Liver (tissue), 8 donors: ENCODE measurements at regions not wholly inside any gene's neighbourhood (a gene's known extent, or its start where the extent isn't known, plus 50 kb on each side); places are given as distances from the start of the nearest gene placed in this dataset.

ENCODE experiments used
- DNase-seq: peaks from one replicate; pipeline ENCODE4 v3.0.0-alpha.2; 2017; ENCODE audit warnings: low spot score
- H3K27ac ChIP-seq, 2 donors: one replicate each; pipeline ENCODE4 v1.7.0; 2013; ENCODE audit warnings: inconsistent platforms in 2 of 2, low read length in 2 of 2, control low read depth in 1 of 2, low read depth in 1 of 2, mild to moderate bottlenecking in 1 of 2
- H3K27me3 ChIP-seq, 4 donors: one replicate each; pipeline versions ENCODE4 v1.6.1 to v1.7.0; 2013; ENCODE audit warnings: low read length in 3 of 4, inconsistent platforms in 1 of 4, mild to moderate bottlenecking in 1 of 4, moderate library complexity in 1 of 4; ENCODE audit not compliant: control insufficient read depth in 4 of 4, insufficient read depth in 4 of 4
- H3K36me3 ChIP-seq, 4 donors: one replicate each; pipeline versions ENCODE4 v1.6.1 to v1.7.0; 2013; ENCODE audit warnings: low read length in 3 of 4, mild to moderate bottlenecking in 3 of 4, low read depth in 1 of 4, moderate library complexity in 1 of 4; ENCODE audit not compliant: control insufficient read depth in 4 of 4, insufficient read depth in 3 of 4
- H3K4me1 ChIP-seq, 4 donors: one replicate each; pipeline versions ENCODE4 v1.6.1 to v1.7.0; 2013; ENCODE audit warnings: low read length in 3 of 4, mild to moderate bottlenecking in 3 of 4, moderate library complexity in 1 of 4; ENCODE audit not compliant: control insufficient read depth in 4 of 4, insufficient read depth in 4 of 4
- H3K4me3 ChIP-seq, 3 donors: one replicate each; pipeline versions ENCODE4 v1.6.1 to v1.7.0; 2013; ENCODE audit warnings: low read length in 3 of 3, control low read depth in 1 of 3, low read depth in 1 of 3, mild to moderate bottlenecking in 1 of 3
- H3K9ac ChIP-seq, 2 donors: one replicate each; pipeline ENCODE4 v1.7.0; 2013; ENCODE audit warnings: low read length in 2 of 2, mild to moderate bottlenecking in 2 of 2, moderate library complexity in 2 of 2, control low read depth in 1 of 2, low read depth in 1 of 2
- H3K9me3 ChIP-seq, 4 donors: one replicate each; pipeline versions ENCODE4 v1.6.1 to v1.7.0; 2013; ENCODE audit warnings: low read length in 3 of 4; ENCODE audit not compliant: control insufficient read depth in 4 of 4
- ATF3 ChIP-seq: IDR thresholded peaks from 2 replicates; pipeline ENCODE4 v1.6.1; 2016; ENCODE audit warnings: antibody characterized with exemption
- CTCF ChIP-seq: fragments of 150-350 bp; IDR thresholded peaks from 2 replicates; pipeline ENCODE4 v1.5.1; 2017; ENCODE audit warnings: improper control_type of control experiment, low read depth, low read length; ENCODE audit not compliant: missing input control
- EGR1 ChIP-seq, 2 donors: IDR thresholded peaks; 2 replicates each; pipeline ENCODE4 v1.6.1; 2016 to 2018; ENCODE audit warnings: antibody characterized with exemption in 2 of 2, low read depth in 2 of 2
- FOXA1 ChIP-seq: IDR thresholded peaks from 2 replicates; pipeline ENCODE4 v1.6.1; 2016; ENCODE audit warnings: antibody characterized with exemption
- FOXA2 ChIP-seq: IDR thresholded peaks from 2 replicates; pipeline ENCODE4 v1.6.1; 2016; ENCODE audit warnings: antibody characterized with exemption
- GABPA ChIP-seq, 2 donors: IDR thresholded peaks in 1 of 2; conservative IDR thresholded peaks in 1 of 2; 2 replicates each; pipeline ENCODE4 v1.6.1; 2016; ENCODE audit warnings: antibody characterized with exemption in 2 of 2, mild to moderate bottlenecking in 1 of 2, moderate library complexity in 1 of 2
- HNF4A ChIP-seq, 2 donors: conservative IDR thresholded peaks; 2 replicates each; pipeline ENCODE4 v1.6.1; 2016; ENCODE audit warnings: antibody characterized with exemption in 2 of 2, mild to moderate bottlenecking in 2 of 2
- HNF4G ChIP-seq: IDR thresholded peaks from 2 replicates; pipeline ENCODE4 v1.6.1; 2016; ENCODE audit warnings: antibody characterized with exemption
- JUND ChIP-seq, 2 donors: IDR thresholded peaks; 2 replicates each; pipeline ENCODE4 v1.6.1; 2016; ENCODE audit warnings: antibody characterized with exemption in 2 of 2
- MAX ChIP-seq: IDR thresholded peaks from 2 replicates; pipeline ENCODE4 v1.6.1; 2016; ENCODE audit warnings: antibody characterized with exemption
- NR2F2 ChIP-seq: IDR thresholded peaks from 2 replicates; pipeline ENCODE4 v1.6.1; 2016; ENCODE audit warnings: antibody characterized with exemption
- RAD21 ChIP-seq, 2 donors: IDR thresholded peaks; 2 replicates each; pipeline ENCODE4 v1.6.1; 2016; ENCODE audit warnings: antibody characterized with exemption in 2 of 2, mild to moderate bottlenecking in 2 of 2
- REST ChIP-seq: IDR thresholded peaks from 2 replicates; pipeline ENCODE4 v1.6.1; 2016; ENCODE audit warnings: antibody characterized with exemption, mild to moderate bottlenecking
- RXRA ChIP-seq, 2 donors: IDR thresholded peaks; 2 replicates each; pipeline ENCODE4 v1.6.1; 2017 to 2018; ENCODE audit warnings: antibody characterized with exemption in 2 of 2, mild to moderate bottlenecking in 1 of 2
- SP1 ChIP-seq: IDR thresholded peaks from 2 replicates; pipeline ENCODE4 v1.6.1; 2018; ENCODE audit warnings: antibody characterized with exemption, mild to moderate bottlenecking
- TAF1 ChIP-seq: conservative IDR thresholded peaks from 2 replicates; pipeline ENCODE4 v1.6.1; 2016; ENCODE audit warnings: antibody characterized with exemption, mild to moderate bottlenecking
- YY1 ChIP-seq: IDR thresholded peaks from 2 replicates; pipeline ENCODE4 v1.6.1; 2016; ENCODE audit warnings: antibody characterized with exemption, mild to moderate bottlenecking
- ZBTB33 ChIP-seq: IDR thresholded peaks from 2 replicates; pipeline ENCODE4 v1.6.1; 2016; ENCODE audit warnings: antibody characterized with exemption
- WGBS: extraction: QIAGEN DNeasy Blood & Tissue Kit; methylation state at CpG from one replicate; pipeline ENCODE4 v1.1.7; 2013; 5-methylcytosine and 5-hydroxymethylcytosine counted together
- donor health status: healthy.
- donor health status: healthy.
- donor health status: healthy.
- donor health status: healthy.
- donor health status: healthy.

GRCh38 chr7:121503039-121503438 lies 106.9 kb upstream of the FAM3C start:
- WGBS: 71% methylated on average over 4 of the region's 4 CpGs
- peaks cover 4 to 21% (median 11%) of the 10 kb centered on the region in 4 donors for H3K9me3 ChIP-seq
- H3K27ac ChIP-seq: no peak overlapping the region
- H3K27me3 ChIP-seq: no peaks in the 10 kb centered on the region
- no peaks in the 10 kb centered on the region for H3K36me3 ChIP-seq
- H3K4me1 ChIP-seq: no peaks in the 10 kb centered on the region
- TF ChIP-seq FOXA2: no peak
- TF ChIP-seq GABPA (IDR thresholded peaks at IDR 0.05 in 1 of 2, conservative IDR thresholded peaks at IDR 0.05 in 1 of 2): no peak
- no peak for TF ChIP-seq REST
- no peak for TF ChIP-seq RAD21 (IDR thresholded peaks at IDR 0.05)
- no peak for TF ChIP-seq NR2F2
- no peak for TF ChIP-seq SP1
- no peak for TF ChIP-seq RXRA (IDR thresholded peaks at IDR 0.05)
- TF ChIP-seq CTCF: no peak
- no peak for TF ChIP-seq JUND (IDR thresholded peaks at IDR 0.05)
- no peak for TF ChIP-seq EGR1 (IDR thresholded peaks at IDR 0.05; ENCODE audit: low read depth in 2 of 2)
- TF ChIP-seq HNF4A (conservative IDR thresholded peaks at IDR 0.05): no peak
- DNase-seq: no peak
- no peak overlapping the region for H3K4me3 ChIP-seq
- no peak overlapping the region for H3K9ac ChIP-seq

GRCh38 chr7:121501566-121501965 lies 105.5 kb upstream of the FAM3C start:
- DNase-seq: no peak
- H3K9ac ChIP-seq: no peak overlapping the region

More at GRCh38 chr7:121501566-121501965, 105.5 kb upstream of the FAM3C start:
- no peak overlapping the region for H3K4me3 ChIP-seq
- H3K27me3 ChIP-seq: no peaks in the 10 kb centered on the region
- H3K9me3 ChIP-seq: peaks cover 4 to 21% (median 11%) of the 10 kb centered on the region in 4 donors
- WGBS: 75% methylated on average over 1 of the region's 1 CpG
- no peaks in the 10 kb centered on the region for H3K36me3 ChIP-seq
- no peaks in the 10 kb centered on the region for H3K4me1 ChIP-seq
- no peak for TF ChIP-seq HNF4G
- no peak for TF ChIP-seq REST
- no peak for TF ChIP-seq RAD21 (IDR thresholded peaks at IDR 0.05)
- no peak for TF ChIP-seq ZBTB33
- TF ChIP-seq FOXA1: no peak
- TF ChIP-seq FOXA2: no peak
- no peak for TF ChIP-seq EGR1 (IDR thresholded peaks at IDR 0.05; ENCODE audit: low read depth in 2 of 2)
- TF ChIP-seq MAX: no peak
- no peak for TF ChIP-seq JUND (IDR thresholded peaks at IDR 0.05)
- no peak for TF ChIP-seq RXRA (IDR thresholded peaks at IDR 0.05)
- TF ChIP-seq HNF4A (conservative IDR thresholded peaks at IDR 0.05): no peak
- TF ChIP-seq SP1: no peak
- no peak for TF ChIP-seq NR2F2
- no peak for TF ChIP-seq TAF1
- TF ChIP-seq YY1: no peak
- no peak for TF ChIP-seq ATF3
- no peak for TF ChIP-seq GABPA (IDR thresholded peaks at IDR 0.05 in 1 of 2, conservative IDR thresholded peaks at IDR 0.05 in 1 of 2)
- TF ChIP-seq CTCF: no peak
- no peak overlapping the region for H3K27ac ChIP-seq
